ENCODE measurements at regions not wholly inside any gene's neighbourhood (a gene's known extent, or its start where the extent isn't known, plus 50 kb on each side); places are given as distances from the start of the nearest gene placed in this dataset.

- TF ChIP-seq, protein P1, sequence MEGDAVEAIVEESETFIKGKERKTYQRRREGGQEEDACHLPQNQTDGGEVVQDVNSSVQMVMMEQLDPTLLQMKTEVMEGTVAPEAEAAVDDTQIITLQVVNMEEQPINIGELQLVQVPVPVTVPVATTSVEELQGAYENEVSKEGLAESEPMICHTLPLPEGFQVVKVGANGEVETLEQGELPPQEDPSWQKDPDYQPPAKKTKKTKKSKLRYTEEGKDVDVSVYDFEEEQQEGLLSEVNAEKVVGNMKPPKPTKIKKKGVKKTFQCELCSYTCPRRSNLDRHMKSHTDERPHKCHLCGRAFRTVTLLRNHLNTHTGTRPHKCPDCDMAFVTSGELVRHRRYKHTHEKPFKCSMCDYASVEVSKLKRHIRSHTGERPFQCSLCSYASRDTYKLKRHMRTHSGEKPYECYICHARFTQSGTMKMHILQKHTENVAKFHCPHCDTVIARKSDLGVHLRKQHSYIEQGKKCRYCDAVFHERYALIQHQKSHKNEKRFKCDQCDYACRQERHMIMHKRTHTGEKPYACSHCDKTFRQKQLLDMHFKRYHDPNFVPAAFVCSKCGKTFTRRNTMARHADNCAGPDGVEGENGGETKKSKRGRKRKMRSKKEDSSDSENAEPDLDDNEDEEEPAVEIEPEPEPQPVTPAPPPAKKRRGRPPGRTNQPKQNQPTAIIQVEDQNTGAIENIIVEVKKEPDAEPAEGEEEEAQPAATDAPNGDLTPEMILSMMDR (IDR thresholded peaks at IDR 0.05; ENCODE audit: unreplicated experiment): no peak
- Mint-ChIP-seq H3K9me3 (no peaks in the 10 kb centered on the region), H3K4me3 (no peak overlapping the region), H3K27me3 (ENCODE audit: low read depth) (no peaks in the 10 kb centered on the region), H3K36me3 (no peaks in the 10 kb centered on the region), H3K27ac (no peak overlapping the region), H3K4me1 (peaks cover 14% of the 10 kb centered on the region)
- no peak for DNase-seq (ENCODE audit: low spot score in 2 of 2, unreplicated experiment in 2 of 2)
These were observed 368.2 kb upstream of the FANCL start for GRCh38 chr2:58609326-58609725.

- Mint-ChIP-seq H3K27ac (no peak overlapping the region), H3K9me3 (no peaks in the 10 kb centered on the region), H3K27me3 (ENCODE audit: low read depth) (no peaks in the 10 kb centered on the region), H3K4me3 (no peak overlapping the region), H3K4me1 (peaks cover 14% of the 10 kb centered on the region), H3K36me3 (no peaks in the 10 kb centered on the region)
- TF ChIP-seq, protein P1 (IDR thresholded peaks at IDR 0.05; ENCODE audit: unreplicated experiment): no peak
- DNase-seq (ENCODE audit: low spot score in 2 of 2, unreplicated experiment in 2 of 2): no peak
These were observed 367.0 kb upstream of the FANCL start for GRCh38 chr2:58608146-58608545.

DNA sequence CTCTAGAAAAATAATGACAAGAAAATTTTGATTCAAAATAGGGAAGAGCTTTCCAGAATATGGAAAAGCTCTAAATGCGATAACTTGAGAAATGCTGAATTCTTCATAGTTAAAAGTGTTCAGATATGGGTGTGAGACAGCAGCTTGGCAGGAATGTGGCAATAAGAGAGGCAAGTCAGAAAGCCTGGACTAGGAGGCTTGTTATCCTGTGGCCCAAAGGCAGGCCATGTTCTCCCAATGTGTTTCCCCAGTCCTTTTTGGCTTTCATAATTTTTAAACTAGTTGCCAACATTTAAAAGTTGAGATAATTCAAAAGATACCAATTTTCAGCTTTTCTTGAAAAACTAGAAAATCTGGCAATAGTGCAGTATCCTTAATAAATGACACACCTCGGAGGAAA, 366.3 kb upstream of the FANCL start:
- no peaks in the 10 kb centered on the region for H3K27me3 Mint-ChIP-seq (ENCODE audit: low read depth)
- H3K4me3 Mint-ChIP-seq: no peak overlapping the region
- no peak for DNase-seq (ENCODE audit: low spot score in 2 of 2, unreplicated experiment in 2 of 2)
- H3K27ac Mint-ChIP-seq: no peak overlapping the region
- TF ChIP-seq, protein P1 (IDR thresholded peaks at IDR 0.05; ENCODE audit: unreplicated experiment): no peak
- H3K4me1 Mint-ChIP-seq: peaks cover 14% of the 10 kb centered on the region
- H3K36me3 Mint-ChIP-seq: no peaks in the 10 kb centered on the region
- H3K9me3 Mint-ChIP-seq: no peaks in the 10 kb centered on the region

GRCh38 chr2:58606799-58607198, 365.7 kb upstream of the FANCL start:
- TF ChIP-seq, protein P1 (IDR thresholded peaks at IDR 0.05; ENCODE audit: unreplicated experiment): no peak
- no peak overlapping the region for H3K4me3 Mint-ChIP-seq
- H3K4me1 Mint-ChIP-seq: peaks cover 14% of the 10 kb centered on the region
- no peaks in the 10 kb centered on the region for H3K27me3 Mint-ChIP-seq (ENCODE audit: low read depth)
- no peaks in the 10 kb centered on the region for H3K9me3 Mint-ChIP-seq
- no peak overlapping the region for H3K27ac Mint-ChIP-seq
- no peaks in the 10 kb centered on the region for H3K36me3 Mint-ChIP-seq
- no peak for DNase-seq (ENCODE audit: low spot score in 2 of 2, unreplicated experiment in 2 of 2)

DNA sequence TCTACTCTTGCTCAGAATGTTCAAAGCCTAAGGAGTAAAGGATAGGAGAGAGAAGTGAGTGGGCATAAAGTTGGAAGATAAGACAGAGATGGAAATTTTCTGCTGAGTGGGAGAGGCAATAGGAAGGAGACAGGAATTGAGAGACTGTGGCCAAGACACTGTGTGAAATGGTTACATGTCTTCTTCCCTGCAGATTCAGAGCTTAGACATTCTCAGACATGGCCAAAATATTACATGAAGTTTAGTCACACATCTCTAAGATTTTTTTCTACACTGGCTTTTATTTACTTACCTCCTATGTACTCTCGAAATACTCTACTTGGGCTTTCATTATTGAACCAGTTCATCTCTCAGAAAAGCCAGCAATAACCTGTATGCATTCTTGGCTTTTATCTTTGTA, 363.0 kb upstream of the FANCL start:
- H3K36me3 Mint-ChIP-seq: no peaks in the 10 kb centered on the region
- H3K4me3 Mint-ChIP-seq: no peak overlapping the region
- no peaks in the 10 kb centered on the region for H3K27me3 Mint-ChIP-seq (ENCODE audit: low read depth)
- no peak for DNase-seq (ENCODE audit: low spot score in 2 of 2, unreplicated experiment in 2 of 2)
- H3K27ac Mint-ChIP-seq: no peak overlapping the region
- TF ChIP-seq, protein P1 (IDR thresholded peaks at IDR 0.05; ENCODE audit: unreplicated experiment): no peak
- H3K9me3 Mint-ChIP-seq: peaks cover 1% of the 10 kb centered on the region
- H3K4me1 Mint-ChIP-seq: peaks cover 10% of the 10 kb centered on the region

- peaks cover 8% of the 10 kb centered on the region for H3K9me3 Mint-ChIP-seq
- no peak overlapping the region for H3K4me3 Mint-ChIP-seq
- H3K27me3 Mint-ChIP-seq (ENCODE audit: low read depth): no peaks in the 10 kb centered on the region
- TF ChIP-seq, protein P1 (IDR thresholded peaks at IDR 0.05; ENCODE audit: unreplicated experiment): no peak
- DNase-seq (ENCODE audit: low spot score in 2 of 2, unreplicated experiment in 2 of 2): no peak
- H3K36me3 Mint-ChIP-seq: peaks cover 2% of the 10 kb centered on the region
- no peak overlapping the region for H3K27ac Mint-ChIP-seq
- no peaks in the 10 kb centered on the region for H3K4me1 Mint-ChIP-seq
These were observed 359.9 kb upstream of the FANCL start for GRCh38 chr2:58601017-58601416.

All from mesothelial cell of epicardium (in vitro differentiated cells).